Endothelial cell (in vitro differentiated cells): ENCODE measurements at regions not wholly inside any gene's neighbourhood (a gene's known extent, or its start where the extent isn't known, plus 50 kb on each side); places are given as distances from the start of the nearest gene placed in this dataset.

Source experiments
- DNase-seq: peaks from one replicate; pipeline ENCODE4 v3.0.0; 2021; ENCODE audit warnings: low spot score
- H3K27ac Mint-ChIP-seq: one replicate; pipeline ENCODE4 v1.8.0; 2021; ENCODE audit warnings: mixed read lengths, inconsistent platforms; ENCODE audit not compliant: unreplicated experiment
- H3K27me3 Mint-ChIP-seq: one replicate; pipeline ENCODE4 v1.8.0; 2021; ENCODE audit warnings: mild to moderate bottlenecking, moderate library complexity, mixed read lengths, inconsistent platforms; ENCODE audit not compliant: unreplicated experiment
- H3K36me3 Mint-ChIP-seq: one replicate; pipeline ENCODE4 v1.8.0; 2021; ENCODE audit warnings: mild to moderate bottlenecking, low read depth, mixed read lengths, inconsistent platforms; ENCODE audit not compliant: unreplicated experiment
- H3K4me1 Mint-ChIP-seq: one replicate; pipeline ENCODE4 v1.8.0; 2021; ENCODE audit warnings: mild to moderate bottlenecking, mixed read lengths, inconsistent platforms; ENCODE audit not compliant: unreplicated experiment
- H3K4me3 Mint-ChIP-seq: one replicate; pipeline ENCODE4 v1.8.0; 2021; ENCODE audit warnings: mild to moderate bottlenecking, mixed read lengths, inconsistent platforms; ENCODE audit not compliant: unreplicated experiment
- H3K9me3 Mint-ChIP-seq: one replicate; pipeline ENCODE4 v1.8.0; 2021; ENCODE audit warnings: mixed read lengths, inconsistent platforms; ENCODE audit not compliant: unreplicated experiment
- TF ChIP-seq, protein P1 (sequence below): fragments of 200-600 bp; sonication (generic); IDR thresholded peaks from one replicate; pipeline ENCODE4 v1.5.0; 2021; ENCODE audit warnings: antibody characterized with exemption; ENCODE audit not compliant: unreplicated experiment

DNA sequence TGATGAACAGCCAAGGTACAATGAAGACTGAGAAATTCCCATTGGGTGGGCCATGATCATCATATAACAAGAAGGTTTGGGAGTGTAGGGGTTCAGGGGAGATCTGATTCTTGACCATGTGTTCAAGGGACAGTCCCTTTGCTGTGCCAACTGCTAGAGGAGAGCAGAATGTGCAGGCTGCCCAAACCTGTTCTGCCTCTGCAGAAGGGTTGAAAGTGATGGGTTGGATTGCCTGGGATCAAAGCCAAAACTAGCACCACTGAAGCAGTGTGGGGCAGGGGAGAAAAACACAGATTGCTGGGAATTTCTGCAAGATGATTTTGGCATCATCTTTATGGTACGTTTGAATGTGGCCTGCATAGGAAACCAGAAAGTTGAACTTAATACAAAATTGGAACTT, 303.9 kb downstream of the OTUD1 start:
- Mint-ChIP-seq H3K36me3 (no peaks in the 10 kb centered on the region), H3K9me3 (no peaks in the 10 kb centered on the region), H3K4me3 (no peak overlapping the region), H3K4me1 (no peaks in the 10 kb centered on the region), H3K27ac (no peak overlapping the region), H3K27me3 (no peaks in the 10 kb centered on the region)
- TF ChIP-seq, protein P1, sequence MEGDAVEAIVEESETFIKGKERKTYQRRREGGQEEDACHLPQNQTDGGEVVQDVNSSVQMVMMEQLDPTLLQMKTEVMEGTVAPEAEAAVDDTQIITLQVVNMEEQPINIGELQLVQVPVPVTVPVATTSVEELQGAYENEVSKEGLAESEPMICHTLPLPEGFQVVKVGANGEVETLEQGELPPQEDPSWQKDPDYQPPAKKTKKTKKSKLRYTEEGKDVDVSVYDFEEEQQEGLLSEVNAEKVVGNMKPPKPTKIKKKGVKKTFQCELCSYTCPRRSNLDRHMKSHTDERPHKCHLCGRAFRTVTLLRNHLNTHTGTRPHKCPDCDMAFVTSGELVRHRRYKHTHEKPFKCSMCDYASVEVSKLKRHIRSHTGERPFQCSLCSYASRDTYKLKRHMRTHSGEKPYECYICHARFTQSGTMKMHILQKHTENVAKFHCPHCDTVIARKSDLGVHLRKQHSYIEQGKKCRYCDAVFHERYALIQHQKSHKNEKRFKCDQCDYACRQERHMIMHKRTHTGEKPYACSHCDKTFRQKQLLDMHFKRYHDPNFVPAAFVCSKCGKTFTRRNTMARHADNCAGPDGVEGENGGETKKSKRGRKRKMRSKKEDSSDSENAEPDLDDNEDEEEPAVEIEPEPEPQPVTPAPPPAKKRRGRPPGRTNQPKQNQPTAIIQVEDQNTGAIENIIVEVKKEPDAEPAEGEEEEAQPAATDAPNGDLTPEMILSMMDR: no peak
- no peak for DNase-seq

DNA sequence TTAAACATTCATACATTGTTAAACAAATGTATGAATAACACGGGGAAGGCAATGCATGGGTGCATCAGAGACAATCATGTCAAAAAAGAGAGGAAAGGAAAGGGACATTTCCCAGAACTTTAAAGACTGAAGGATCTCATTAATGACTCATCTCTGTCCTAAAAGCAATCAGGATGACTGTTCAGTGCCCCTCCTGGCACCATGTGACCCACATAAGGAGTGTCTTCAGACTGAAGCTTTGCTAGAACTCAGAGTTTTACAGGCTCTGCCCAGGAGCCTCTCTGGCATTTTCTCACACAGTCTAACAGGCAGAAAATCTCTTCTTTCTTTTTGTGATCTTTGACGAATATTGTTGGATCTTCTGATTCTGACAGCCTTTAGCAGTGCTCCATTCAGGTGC, 315.3 kb downstream of the OTUD1 start:
- H3K9me3 Mint-ChIP-seq: no peaks in the 10 kb centered on the region
- H3K4me1 Mint-ChIP-seq: no peaks in the 10 kb centered on the region
- TF ChIP-seq, protein P1: no peak
- DNase-seq: no peak
- H3K36me3 Mint-ChIP-seq: no peaks in the 10 kb centered on the region
- no peak overlapping the region for H3K27ac Mint-ChIP-seq
- H3K4me3 Mint-ChIP-seq: no peak overlapping the region
- no peaks in the 10 kb centered on the region for H3K27me3 Mint-ChIP-seq

DNA sequence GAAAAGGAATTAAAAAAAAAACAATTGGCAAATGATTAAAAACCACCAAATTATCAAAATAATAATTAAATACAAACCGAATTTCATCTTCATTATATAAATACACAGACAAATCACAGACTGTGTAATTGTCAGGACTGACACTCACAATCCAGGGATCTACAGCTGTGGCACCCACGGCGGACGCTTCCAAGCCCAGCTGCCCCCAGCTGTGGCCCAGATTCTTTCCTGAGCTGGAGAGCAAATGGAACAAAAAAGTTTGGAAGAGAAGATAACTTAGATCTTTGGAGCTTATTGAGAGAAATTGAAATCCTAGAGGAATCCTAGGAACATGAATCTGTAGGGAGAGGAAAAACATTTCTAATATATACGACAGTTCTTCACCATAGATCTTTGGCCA, 316.1 kb downstream of the OTUD1 start:
- Mint-ChIP-seq H3K9me3 (no peaks in the 10 kb centered on the region), H3K27ac (no peak overlapping the region), H3K27me3 (no peaks in the 10 kb centered on the region), H3K4me1 (no peaks in the 10 kb centered on the region), H3K4me3 (no peak overlapping the region), H3K36me3 (no peaks in the 10 kb centered on the region)
- DNase-seq: no peak
- TF ChIP-seq, protein P1: no peak

DNA sequence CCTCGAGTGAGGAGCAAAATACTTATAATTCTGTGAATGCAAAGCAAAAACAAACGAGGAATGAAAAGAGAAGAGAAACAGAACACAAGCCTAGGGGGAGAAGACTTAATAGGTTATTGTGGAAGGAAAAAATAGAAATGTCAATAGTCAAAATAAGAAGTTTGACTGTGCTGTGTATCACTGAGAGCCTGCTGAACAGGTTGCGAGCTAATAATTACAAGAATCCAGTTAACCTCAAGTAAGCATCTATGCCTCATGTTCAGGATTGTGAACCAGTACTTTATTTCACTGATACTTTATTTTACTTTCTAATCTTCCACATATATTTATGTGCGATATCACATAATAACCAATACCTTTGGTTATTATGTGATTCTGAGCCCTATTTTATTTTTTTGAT, 316.7 kb downstream of the OTUD1 start:
- no peaks in the 10 kb centered on the region for H3K27me3 Mint-ChIP-seq
- no peak overlapping the region for H3K27ac Mint-ChIP-seq
- TF ChIP-seq, protein P1: no peak
- DNase-seq: no peak
- H3K4me3 Mint-ChIP-seq: no peak overlapping the region
- no peaks in the 10 kb centered on the region for H3K36me3 Mint-ChIP-seq
- H3K9me3 Mint-ChIP-seq: no peaks in the 10 kb centered on the region
- H3K4me1 Mint-ChIP-seq: no peaks in the 10 kb centered on the region

DNA sequence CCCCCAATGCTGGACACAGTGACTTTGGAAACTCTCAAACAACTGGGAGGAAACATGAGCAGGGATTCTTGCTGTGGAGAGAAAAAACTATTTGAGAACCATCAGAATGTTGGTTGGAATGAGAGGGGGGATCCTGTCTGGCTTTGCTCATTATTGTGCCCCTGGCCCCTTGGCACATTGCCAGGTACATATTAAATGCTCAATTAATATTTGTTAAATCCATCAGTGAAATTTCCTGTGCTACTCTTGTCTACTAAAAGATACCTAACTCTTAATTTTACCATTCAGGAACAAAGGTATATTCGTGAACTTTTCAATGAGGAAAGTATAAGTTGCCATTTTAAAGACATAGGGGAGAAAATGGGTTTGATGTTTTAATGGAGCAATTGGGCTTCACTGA, 329.4 kb downstream of the OTUD1 start:
- no peaks in the 10 kb centered on the region for H3K4me1 Mint-ChIP-seq
- no peak overlapping the region for H3K27ac Mint-ChIP-seq
- H3K36me3 Mint-ChIP-seq: no peaks in the 10 kb centered on the region
- H3K9me3 Mint-ChIP-seq: no peaks in the 10 kb centered on the region
- TF ChIP-seq, protein P1: no peak
- H3K4me3 Mint-ChIP-seq: no peak overlapping the region
- peaks cover 2% of the 10 kb centered on the region for H3K27me3 Mint-ChIP-seq
- DNase-seq: no peak
